IPS-NIHi7 (cell line): ENCODE measurements at regions not wholly inside any gene's neighbourhood (a gene's known extent, or its start where the extent isn't known, plus 50 kb on each side); places are given as distances from the start of the nearest gene placed in this dataset.
A peak's percentile ranks its signal among the peaks of the same experiment; 100 is the strongest.

Source experiments
- DNase-seq: peaks from one replicate; pipeline ENCODE4 v3.0.0; 2012; ENCODE audit warnings: mixed read lengths; ENCODE audit errors: extremely low spot score

DNA sequence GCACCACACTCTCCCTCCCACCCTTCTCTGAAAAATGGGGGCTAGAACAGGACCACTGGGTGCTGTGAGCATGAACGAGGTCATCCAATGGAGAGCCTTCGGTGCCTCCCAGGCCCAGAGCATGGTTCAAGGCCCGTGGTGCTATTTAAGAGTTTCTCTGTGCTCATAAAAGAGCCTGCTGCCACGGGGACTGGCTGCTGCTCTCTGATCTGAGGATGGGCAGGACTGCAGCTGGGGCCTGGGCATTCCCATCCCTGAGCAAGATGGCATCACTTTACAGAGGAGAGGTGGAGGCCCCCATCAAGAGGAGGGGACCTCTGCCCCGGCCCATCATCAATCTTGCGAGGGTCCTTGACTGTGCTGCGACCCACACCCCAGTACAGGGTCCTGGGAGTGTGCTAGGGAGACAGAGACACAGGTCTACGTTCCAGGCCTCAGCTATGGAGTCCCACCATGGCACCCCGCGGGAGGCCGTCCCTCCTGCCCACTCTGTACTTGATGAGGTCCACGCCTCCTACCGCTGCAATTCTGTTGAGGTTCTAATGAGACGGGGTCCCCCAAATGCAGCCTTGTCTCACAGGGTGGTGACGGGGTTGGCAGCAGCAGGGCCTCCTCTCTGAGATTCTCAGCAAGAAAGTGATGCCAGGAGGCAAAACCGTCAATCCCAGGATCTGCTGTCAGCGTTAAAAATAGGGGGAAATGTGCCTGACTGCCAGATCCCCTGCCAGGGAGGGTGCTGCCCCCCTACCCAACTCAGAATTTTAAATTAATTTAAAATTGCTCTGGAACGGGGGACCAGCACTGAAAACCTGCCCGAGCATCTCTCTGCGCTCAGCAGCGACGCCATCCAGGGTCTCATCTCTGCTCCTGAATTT is 405.4 kb downstream of the SHANK2 start:
- DNase-seq, result no peak

DNA sequence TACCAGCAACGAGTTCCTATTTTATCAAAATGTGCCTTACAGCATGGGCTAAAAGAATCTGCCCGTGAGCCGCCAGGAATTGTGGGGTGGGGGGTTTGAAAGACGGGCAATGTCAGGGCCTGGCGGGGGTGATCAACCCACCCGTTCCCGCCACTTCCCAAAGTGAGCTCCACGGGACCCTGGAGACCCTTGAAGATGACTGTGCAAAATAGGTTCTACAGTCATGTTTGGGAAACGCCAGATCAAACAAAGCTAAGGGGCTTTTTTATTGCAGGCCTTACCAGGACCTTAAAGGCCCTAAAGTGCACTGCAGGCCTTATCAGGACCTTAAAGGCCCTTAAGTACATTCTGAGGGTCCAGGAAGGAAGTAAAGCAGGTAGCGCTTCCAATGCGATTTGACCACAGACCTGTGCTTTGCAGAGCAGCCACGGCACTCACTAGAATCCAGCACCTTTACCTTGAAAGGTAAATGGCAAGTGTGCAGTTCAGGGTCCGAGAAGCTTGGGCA is 404.1 kb downstream of the SHANK2 start:
- no peak for DNase-seq

DNA sequence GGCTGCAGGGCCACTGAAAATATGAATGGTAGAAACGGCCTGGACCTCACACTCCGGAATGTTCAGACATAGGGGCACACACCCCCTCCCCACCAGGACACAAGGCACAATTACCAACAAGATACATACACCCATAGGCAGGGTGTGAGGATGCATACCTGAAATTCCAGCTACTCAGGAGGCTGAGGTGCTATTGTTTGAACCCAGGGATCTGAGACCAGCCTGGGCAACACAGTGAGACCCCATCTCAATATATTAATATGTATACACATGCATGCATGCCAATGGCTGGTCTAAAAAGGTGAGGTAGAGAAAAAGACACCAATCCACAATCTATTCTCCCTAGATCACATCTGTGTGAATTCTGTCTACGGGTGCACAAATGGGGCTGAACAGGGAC is 403.3 kb downstream of the SHANK2 start:
- DNase-seq, result no peak

DNA sequence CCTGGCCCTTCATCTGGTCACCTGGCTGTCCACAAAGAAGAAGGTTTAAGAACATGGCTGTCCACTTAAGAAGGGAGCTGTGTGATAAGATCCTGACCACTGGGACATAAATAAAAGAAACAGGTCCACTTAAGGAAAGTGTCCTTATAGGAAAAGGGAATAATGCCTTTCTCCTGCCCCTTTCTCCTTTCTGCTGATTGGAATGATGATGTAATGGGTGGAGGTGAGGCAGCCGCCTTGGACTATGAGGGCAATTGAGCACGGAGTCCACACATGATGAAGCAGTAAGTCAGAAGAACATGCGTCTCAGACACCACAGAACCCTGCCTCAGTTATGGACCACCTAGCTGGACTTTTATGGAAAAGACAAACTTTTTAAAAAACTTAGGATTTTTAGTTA is 401.1 kb downstream of the SHANK2 start:
- DNase-seq, result no peak

DNA sequence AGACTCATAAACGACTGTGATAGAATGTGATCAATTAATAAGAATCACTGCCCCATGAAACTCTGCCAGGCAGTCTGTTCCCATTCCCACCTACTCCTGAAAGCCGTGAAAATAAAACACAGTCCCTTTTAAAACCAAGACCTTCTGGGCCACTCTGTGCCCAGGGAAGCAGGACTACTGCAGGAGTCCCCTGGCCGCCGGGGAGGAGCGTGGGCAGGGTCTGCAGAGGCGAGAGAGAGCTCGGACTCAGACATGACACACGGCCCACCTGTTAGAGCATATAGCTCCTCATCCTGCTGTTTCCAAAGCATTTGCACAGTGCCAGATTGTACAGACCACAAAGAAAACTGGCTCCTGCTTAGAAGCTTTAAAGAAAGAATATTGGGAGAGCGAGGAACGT is 400.5 kb downstream of the SHANK2 start:
- DNase-seq, result no peak

DNA sequence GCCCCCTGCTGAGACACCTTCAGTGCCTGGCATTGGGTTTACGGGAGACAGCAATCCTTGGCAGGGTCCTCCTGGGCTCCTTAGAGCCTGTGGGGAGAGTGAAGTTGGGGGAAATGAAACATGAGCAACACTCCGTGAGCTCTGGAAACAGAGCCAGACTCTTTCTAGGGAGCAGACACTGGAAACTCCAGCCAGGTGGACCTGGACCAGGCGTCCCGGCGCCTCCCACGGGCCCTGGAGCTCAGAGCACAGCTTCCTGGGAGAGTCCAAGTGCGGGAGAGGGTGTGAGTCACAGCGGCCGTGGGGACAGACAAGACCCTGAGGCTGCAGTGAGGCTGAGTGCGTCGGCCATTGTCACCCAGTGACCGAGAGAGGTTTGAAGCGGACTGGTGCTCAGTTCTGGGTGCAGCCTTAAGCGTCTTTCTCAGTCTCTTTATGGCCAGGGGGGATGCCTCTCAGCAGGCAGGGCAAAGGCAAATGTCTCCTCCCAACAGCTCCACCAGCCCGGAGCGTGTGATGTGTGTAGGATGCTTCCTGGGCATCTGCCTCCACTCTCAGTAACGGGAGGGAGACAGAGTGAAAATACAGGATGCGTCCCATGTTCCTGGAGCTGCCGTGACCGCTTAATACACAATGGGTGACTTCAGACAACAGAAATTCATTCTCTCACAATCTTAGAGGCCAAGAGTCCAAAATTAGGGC is 399.2 kb downstream of the SHANK2 start:
- DNase-seq, result no peak

DNA sequence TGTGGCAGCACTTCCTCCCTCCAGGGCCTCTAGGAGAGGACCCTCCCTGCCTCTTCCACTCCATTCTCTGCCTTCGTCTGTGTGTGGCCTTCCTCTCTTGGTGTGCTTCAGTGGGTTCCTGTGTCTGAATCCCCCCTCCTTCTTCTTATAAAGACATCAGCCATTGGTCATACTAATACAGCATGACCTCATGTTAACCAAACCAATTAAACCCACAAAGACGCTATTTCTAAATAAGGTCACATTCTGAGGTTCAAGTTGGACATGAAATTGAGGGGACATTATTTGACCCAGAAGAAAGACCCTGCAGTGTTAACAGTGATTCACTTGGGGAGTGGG is 398.6 kb downstream of the SHANK2 start:
- DNase-seq, result no peak

DNA sequence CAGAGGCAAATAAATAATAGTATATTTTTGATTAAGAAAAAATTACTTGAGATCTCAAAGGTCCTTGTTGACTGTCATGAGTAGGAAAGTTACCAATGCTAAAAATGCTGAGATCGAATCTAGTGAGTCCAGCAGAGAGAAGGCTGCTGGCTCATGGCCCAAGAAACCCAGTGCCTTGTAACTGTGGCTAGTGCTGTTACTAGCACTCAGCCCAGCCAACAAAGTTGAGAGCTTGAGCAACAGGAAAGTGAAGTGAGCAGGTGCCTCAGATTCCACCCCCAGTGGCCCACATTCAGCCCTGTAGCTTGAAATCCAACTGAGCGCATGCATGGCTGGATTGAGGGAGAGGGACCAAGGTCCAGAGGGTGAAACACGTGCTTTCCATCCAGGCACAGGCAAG is 398.2 kb downstream of the SHANK2 start:
- DNase-seq, result no peak

DNA sequence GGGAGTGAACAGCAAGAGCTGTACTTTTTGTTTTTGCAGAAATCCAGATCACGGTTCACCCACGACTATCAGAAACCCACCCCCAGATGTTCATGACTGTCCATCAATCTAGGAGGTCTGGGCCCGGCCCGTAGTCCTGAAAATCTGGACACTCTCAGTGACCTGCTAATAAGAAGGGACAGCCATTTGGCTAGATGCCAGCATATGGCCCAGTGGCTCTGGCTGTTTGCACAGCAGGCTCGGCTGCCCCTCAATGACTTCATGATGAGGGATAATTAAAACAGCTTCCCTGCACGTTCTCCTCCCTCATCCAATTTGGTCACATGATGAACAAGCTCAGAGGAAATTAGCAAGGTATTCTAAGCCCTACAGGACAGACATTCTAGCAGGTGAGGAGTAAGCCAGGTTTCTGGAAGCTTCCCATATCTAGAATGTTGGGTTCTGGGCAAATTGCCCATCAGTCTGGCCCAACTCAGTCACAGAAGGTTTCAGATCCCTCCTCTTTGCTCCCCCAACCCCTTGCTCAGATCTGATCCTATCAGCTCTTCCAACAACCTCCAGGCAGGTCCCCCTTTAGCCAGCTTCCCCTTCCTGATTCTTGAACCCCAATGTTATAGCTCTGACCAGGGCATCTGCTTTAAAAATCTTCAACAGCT is 397.3 kb downstream of the SHANK2 start:
- DNase-seq, result no peak

DNA sequence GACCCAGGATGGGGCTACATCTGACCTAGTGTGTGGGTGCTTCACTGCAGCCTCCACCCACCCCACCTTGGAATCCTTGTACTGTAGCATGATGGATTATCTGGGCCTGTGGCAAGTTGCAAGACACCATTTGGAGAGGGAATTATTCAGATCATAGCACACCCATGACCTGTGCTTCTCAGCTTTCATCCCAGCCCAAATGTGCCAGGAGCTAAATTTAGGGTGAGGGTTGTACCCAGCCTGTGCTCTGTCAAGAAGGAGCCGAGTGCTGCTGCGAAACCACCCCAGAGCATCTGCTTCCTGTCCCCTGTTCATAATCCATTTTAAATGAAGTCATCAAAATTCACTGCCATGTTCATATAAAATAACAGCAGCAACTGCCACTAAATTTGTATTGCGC is 394.5 kb downstream of the SHANK2 start:
- DNase-seq, result no peak

DNA sequence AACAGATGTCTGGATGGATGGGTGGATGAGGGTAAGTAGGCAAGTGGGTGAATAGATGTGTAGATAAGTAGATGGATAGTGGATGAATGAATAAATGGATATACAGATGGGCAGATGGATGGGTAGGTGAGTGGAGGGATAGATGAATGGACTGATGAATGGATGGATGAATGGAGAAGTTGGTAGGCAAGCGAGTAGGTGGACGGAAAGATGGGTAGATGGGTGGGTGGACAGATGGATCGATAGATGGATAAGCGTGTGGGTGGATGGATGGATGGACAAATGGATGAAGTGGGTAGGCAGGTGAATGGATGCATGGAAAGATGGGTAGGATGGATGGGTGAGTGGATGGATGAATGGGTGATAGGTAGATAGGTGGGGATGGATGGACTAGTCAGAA is 393.2 kb downstream of the SHANK2 start:
- DNase-seq, result no peak

DNA sequence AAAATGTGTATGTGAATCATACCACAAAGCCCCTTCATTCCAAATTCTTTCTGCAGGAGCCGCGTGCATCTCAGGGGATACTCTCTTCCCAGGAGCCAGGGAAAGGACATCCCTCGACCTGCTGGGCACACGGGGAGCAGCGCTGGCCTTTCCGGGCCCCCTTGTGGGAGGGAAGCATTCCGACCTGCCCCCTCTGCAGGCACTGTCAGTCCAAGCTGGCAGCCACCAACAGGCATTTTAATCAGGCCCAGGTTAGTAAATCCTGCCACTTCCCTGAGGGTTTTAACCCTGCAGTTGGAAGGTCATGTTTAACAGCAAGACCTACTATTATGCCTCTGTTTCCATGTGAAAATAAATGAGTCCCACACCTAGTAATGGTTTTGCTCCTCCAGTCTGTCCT is 391.5 kb downstream of the SHANK2 start:
- DNase-seq, result peak; percentile 50

DNA sequence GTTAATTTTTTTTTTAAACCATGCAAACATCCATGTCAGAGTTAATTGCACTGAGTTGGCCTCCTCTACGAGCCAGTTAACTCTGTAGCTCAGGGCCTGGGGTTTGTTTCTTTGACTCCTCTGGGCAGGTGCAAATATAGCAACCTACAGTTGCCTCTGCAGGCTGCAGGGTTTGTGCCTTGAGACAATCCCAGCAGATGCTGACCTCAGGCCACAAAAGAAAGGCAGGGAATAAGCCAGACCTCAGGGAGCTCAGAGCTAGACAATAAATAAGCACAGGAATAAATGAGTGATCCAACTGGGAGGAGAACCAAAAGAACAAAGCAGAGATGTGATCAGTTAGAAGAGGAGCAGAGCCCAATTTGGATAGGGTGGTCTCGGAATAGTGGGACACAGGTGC is 390.8 kb downstream of the SHANK2 start:
- DNase-seq, result no peak

DNA sequence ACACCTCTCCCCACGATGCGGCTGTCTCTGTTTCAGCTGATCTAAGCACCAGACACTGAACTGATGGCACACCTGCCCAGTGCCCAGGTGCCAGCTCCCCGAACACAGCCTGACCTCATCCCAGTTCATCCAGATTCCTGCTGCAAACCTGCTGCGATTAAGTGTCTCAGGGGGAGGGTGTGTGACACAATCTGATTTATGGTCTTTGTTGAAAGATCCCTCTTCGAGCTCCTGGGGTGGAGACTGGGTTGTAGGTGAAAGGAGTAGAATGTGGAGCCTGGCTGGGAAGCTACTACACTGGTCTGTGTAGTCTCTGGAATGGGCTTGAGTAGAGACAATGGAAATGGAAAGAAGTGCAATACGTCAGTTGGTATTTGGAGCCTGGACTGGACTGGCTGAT is 390.3 kb downstream of the SHANK2 start:
- DNase-seq, result no peak

DNA sequence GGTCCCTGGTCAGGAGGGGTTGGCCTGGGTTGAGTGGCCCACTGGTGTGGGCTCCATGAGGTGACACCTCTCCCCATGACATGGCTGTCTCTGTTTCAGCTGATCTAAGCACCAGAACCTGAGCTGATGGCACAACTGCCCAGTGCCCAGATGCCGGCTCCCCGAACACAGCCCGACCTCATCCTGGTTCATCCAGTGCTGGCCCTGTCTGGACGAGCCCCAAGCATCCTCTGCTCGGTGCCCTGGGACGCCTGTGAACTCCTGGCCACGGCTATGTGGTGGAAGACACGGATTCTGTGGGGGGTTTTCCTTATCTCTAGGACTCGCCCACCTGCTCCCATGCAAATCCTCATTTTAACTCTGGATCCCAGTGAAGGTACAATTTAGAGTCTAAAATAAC is 389.2 kb downstream of the SHANK2 start:
- DNase-seq, result no peak

DNA sequence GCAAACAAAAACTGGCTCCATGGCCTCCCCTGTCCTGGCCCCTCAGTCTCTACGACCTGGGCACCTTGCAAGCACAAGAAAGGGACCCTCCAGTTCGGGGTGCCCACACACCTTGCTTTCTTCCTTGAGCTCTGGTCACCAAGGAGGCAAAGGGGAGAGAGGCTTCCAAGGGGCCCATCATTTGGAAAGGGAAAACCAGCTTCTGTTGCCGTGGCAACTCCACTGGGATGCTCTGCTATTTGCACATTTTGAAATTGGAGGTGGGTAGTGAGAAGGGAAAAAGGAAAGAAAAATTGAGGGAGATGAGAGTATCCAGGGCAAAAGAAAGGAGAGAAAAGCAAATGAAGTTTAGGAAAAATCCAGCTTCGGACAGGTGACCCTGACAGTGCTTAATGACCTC is 388.4 kb downstream of the SHANK2 start:
- no peak for DNase-seq

DNA sequence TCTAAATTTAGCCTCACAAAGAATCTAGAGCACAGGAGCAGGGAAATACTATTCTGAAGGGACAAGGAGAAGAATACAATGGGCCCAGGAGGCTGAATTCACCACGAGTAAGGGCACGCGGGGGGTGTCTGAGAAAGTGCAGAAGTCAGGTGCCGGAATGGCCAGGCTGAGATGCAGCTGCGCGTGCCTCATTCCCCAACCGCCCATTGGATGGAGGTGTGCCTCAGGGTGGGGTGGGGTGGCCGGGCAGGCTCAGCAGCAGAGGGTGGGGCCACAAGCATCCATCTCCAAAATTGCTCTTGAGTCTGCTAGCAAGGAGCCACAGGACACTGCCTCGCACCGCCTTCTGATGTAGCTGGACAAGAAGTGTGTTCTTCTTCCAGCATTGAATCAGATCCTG is 387.0 kb downstream of the SHANK2 start:
- DNase-seq, result no peak

DNA sequence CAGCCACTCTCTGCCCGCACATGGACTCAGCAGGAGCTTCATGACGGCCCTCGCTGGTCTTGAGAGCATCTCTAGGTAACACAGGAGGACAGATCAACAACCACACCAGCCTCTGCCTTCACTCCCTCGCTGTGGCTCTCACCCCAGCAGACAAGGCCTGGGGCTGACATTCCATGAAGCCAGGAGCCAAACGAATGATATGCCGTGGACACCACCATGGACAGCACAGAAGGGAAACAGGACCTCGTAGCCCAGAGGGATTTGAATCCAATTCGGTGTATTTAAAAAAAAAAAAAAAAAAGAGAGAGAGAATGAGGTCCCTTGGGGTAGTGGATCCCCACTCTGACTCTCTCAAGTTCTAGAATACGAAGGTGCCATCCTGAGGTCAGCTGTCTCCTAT is 385.5 kb downstream of the SHANK2 start:
- DNase-seq, result no peak

DNA sequence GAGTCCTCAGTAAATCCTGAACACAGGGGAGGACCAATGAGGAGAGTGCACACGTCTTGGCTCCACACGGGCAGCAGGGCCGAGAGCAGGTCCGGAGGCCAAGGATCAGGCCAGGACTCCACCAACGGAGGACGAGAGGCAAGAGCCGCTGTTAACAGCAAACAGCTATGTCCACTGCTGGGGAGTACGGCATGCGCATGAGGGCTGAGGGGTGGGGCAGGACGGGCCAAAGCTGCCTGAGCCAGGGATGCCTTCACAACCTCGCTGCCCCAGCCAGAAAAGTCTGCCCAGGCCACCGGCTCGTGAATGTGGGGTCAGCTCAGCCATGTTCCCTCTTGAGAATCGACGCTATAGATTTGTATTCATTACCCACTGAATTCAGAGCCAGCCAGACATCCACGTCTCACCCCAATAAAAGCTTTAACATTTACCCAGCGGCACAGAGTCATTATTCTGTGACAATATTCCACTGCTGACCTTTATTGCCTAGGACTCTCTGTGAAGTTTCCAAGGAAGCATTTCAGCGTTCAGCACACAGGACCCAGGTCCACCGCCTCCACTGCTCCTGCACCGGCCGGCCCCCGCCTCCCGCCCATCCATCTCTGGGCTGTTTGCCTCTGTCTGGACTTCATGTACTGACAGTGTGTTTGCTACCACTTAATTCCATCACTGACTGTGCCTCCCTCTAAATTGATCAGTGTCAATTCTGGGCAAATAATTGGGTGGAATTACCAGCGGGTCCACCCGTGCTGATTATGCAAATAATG is 384.9 kb downstream of the SHANK2 start:
- DNase-seq, result no peak

DNA sequence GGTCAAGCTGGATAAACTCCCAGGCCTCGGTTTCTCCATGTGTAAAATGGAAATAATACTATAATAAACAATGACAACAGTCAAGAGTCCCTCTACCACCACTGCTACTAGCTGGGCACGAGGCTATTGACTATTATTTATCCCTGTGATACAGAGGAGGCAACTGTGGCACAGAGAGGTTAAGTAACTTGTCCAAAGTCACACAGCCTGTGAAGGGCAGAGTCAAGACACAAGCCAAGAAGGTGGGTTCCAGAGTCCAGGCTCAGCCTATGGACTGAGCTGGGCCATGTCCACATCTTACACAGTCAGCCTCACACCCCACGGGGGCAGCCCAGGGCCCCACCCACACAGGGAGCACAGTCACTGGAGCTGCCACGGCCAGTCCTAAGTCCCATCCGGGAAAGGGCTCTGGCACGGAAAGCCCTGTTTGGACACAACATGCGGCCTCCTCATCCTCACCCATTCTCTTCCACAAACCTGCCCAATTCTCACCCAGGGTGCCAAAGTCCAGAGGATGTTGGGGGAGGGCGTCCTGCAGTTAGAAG is 384.0 kb downstream of the SHANK2 start:
- DNase-seq, result no peak

DNA sequence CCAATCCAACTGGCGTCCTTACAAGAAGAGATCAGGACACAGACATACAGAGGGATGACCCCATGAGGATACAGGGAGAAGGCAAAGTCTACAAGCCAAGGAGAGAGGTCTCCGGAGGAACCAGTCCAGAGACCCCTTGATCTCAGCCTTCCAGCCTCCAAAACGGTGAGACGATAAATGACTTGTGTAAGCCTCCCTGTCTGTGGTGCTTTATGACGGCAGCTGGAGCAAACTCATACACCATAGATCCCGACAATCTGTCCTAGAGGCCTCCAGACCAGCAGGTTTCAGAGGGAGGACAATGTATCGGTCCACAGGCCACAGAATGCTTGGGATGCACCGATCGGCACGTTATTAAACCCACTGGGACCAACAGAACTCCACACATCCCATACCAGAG is 383.3 kb downstream of the SHANK2 start:
- DNase-seq, result no peak

DNA sequence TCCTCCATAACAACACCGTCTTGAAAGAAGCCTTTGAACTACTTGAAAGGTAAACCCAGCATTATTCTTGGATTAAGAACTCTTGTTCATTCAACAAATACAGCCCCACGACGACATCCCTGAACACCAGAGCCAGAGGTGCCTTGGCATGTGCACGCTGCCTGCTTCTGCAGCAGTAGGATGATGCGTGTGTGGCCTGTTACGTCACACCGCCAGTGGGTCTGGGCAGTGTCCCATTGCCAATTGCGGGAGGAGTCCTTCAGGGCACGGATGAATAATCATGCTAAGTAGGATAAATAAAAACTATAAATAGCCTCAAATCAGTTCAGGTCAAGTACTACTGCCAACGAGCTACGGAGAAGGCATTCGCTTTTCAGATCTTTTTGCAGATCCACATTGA is 380.5 kb downstream of the SHANK2 start:
- DNase-seq, result no peak
